ENCODE measurements at regions not wholly inside any gene's neighbourhood (a gene's known extent, or its start where the extent isn't known, plus 50 kb on each side); places are given as distances from the start of the nearest gene placed in this dataset.

GRCh38 chr15:60214201-60214600 lies 183.6 kb downstream of the ANXA2 start:
- Histone ChIP-seq H3K4me1 (no peaks in the 10 kb centered on the region), H3K27ac (no peak overlapping the region), H3K4me3 (no peak overlapping the region), H3K27me3 (no peaks in the 10 kb centered on the region), H3K36me3 (no peaks in the 10 kb centered on the region), H3K9me3 (no peaks in the 10 kb centered on the region)
- TF ChIP-seq POLR2A (IDR thresholded peaks at IDR 0.05) (no peak), CTCF (IDR thresholded peaks at IDR 0.05) (no peak)
- no peak for DNase-seq

GRCh38 chr15:60215225-60215963 lies 182.4 kb downstream of the ANXA2 start:
- Histone ChIP-seq H3K36me3 (no peaks in the 10 kb centered on the region), H3K27me3 (no peaks in the 10 kb centered on the region), H3K9me3 (no peaks in the 10 kb centered on the region), H3K27ac (no peak overlapping the region), H3K4me1 (no peaks in the 10 kb centered on the region), H3K4me3 (no peak overlapping the region)
- DNase-seq: no peak
- TF ChIP-seq POLR2A (IDR thresholded peaks at IDR 0.05): no peak
- TF ChIP-seq CTCF (IDR thresholded peaks at IDR 0.05): no peak

GRCh38 chr15:60217161-60217560 lies 180.6 kb downstream of the ANXA2 start:
- no peaks in the 10 kb centered on the region for H3K4me1 ChIP-seq
- H3K4me3 ChIP-seq: no peak overlapping the region
- H3K36me3 ChIP-seq: no peaks in the 10 kb centered on the region
- no peak for TF ChIP-seq CTCF (IDR thresholded peaks at IDR 0.05)
- no peak for TF ChIP-seq POLR2A (IDR thresholded peaks at IDR 0.05)
- no peaks in the 10 kb centered on the region for H3K27me3 ChIP-seq
- no peak overlapping the region for H3K27ac ChIP-seq
- no peak for DNase-seq
- no peaks in the 10 kb centered on the region for H3K9me3 ChIP-seq

GRCh38 chr15:60218256-60218655 lies 179.5 kb downstream of the ANXA2 start:
- Histone ChIP-seq H3K9me3 (no peaks in the 10 kb centered on the region), H3K27ac (no peak overlapping the region), H3K27me3 (no peaks in the 10 kb centered on the region), H3K4me1 (no peaks in the 10 kb centered on the region), H3K36me3 (no peaks in the 10 kb centered on the region), H3K4me3 (no peak overlapping the region)
- TF ChIP-seq CTCF (IDR thresholded peaks at IDR 0.05) (no peak), POLR2A (IDR thresholded peaks at IDR 0.05) (no peak)
- no peak for DNase-seq

GRCh38 chr15:60219866-60220265 lies 177.9 kb downstream of the ANXA2 start:
- TF ChIP-seq POLR2A (IDR thresholded peaks at IDR 0.05): no peak
- Histone ChIP-seq H3K4me1 (no peaks in the 10 kb centered on the region), H3K4me3 (no peak overlapping the region), H3K36me3 (no peaks in the 10 kb centered on the region), H3K27ac (no peak overlapping the region), H3K27me3 (no peaks in the 10 kb centered on the region), H3K9me3 (no peaks in the 10 kb centered on the region)
- no peak for DNase-seq

- Histone ChIP-seq H3K27me3 (no peaks in the 10 kb centered on the region), H3K4me1 (no peaks in the 10 kb centered on the region), H3K27ac (no peak overlapping the region), H3K36me3 (no peaks in the 10 kb centered on the region), H3K9me3 (no peaks in the 10 kb centered on the region), H3K4me3 (no peak overlapping the region)
- TF ChIP-seq CTCF (IDR thresholded peaks at IDR 0.05): no peak
- TF ChIP-seq POLR2A (IDR thresholded peaks at IDR 0.05): no peak
- no peak for DNase-seq
These were observed 176.4 kb downstream of the ANXA2 start for GRCh38 chr15:60221356-60221755.
